K562 (cell line): ENCODE measurements at regions not wholly inside any gene's neighbourhood (a gene's known extent, or its start where the extent isn't known, plus 50 kb on each side); places are given as distances from the start of the nearest gene placed in this dataset.

ENCODE experiments used
- ATAC-seq: fragments of 200-7000 bp; cut with Tn5 transposase; 3 replicates; pipeline ENCODE4 v1.9.1; 2020; ENCODE audit warnings: moderate library complexity
- BruUV-seq: library from RNA; stranded (reverse); fragments of 400-500 nt; replicated peaks from 2 replicates; lab custom pipeline; 2021; lab: Mats Ljungman, UMichigan
- CTCF ChIA-PET: fragments of 300-600 bp; formaldehyde crosslinking; extraction: SDS; loops from one replicate; lab custom pipeline; 2021; ENCODE audit warnings: low intra/inter-chr PET ratio; lab: Yijun Ruan, JAX
- POLR2A ChIA-PET: fragments of 300-600, 350-650 bp; sonication (Branson Sonifier 250); formaldehyde crosslinking; extraction: SDS; loops from one replicate; lab custom pipeline; 2021; ENCODE audit warnings: antibody characterized with exemption, inconsistent platforms; lab: Yijun Ruan, JAX
- DNase-seq, 4 experiments: peaks; one replicate each; pipeline versions ENCODE4 v3.0.0 to v3.0.0-alpha.2; 2011 to 2018; ENCODE audit warnings: low spot score in 3 of 4, mixed read lengths in 3 of 4; ENCODE audit errors: extremely low read depth in 1 of 4
- FAIRE-seq: peaks from 2 replicates; lab custom pipeline; 2011; peaks lifted over from hg19 to GRCh38; lab: Jason Lieb, UNC
- H2AFZ ChIP-seq: 2 replicates; pipeline ENCODE4 v1.6.0; 2011; ENCODE audit warnings: low read depth, low read length, control low read depth, inconsistent platforms
- H3K27ac ChIP-seq: fragments of 200-600 bp; 3 replicates; pipeline ENCODE4 v1.8.0; 2011; ENCODE audit warnings: low read depth, mild to moderate bottlenecking, control low read depth, inconsistent platforms, low read length, moderate library complexity, mixed read lengths; ENCODE audit errors: extremely low read depth
- H3K27me3 ChIP-seq, 2 experiments: fragments of 300-600 bp in 1 of 2; 2 replicates in 1 of 2; 3 replicates in 1 of 2; pipeline versions ENCODE4 v1.6.0 to v1.8.0; 2011; ENCODE audit warnings: inconsistent platforms in 2 of 2, low read length in 2 of 2, mild to moderate bottlenecking in 1 of 2, mixed read lengths in 1 of 2, moderate library complexity in 1 of 2; ENCODE audit not compliant: control insufficient read depth in 2 of 2, insufficient read depth in 2 of 2
- H3K36me3 ChIP-seq: fragments of 300-600 bp; 3 replicates; pipeline ENCODE4 v1.8.0; 2011; ENCODE audit warnings: mild to moderate bottlenecking, low read length, inconsistent platforms; ENCODE audit not compliant: control insufficient read depth, insufficient read depth
- H3K4me1 ChIP-seq, 2 experiments: fragments of 200-600 bp in 1 of 2; replicated peaks in 1 of 2; 2 replicates in 1 of 2; 3 replicates in 1 of 2; pipeline versions ENCODE4 v1.5.1 to v1.8.0; 2011; ENCODE audit warnings: inconsistent platforms in 2 of 2, low read length in 2 of 2, mild to moderate bottlenecking in 1 of 2, mixed read lengths in 1 of 2, moderate library complexity in 1 of 2; ENCODE audit not compliant: control insufficient read depth in 2 of 2, insufficient read depth in 2 of 2
- H3K4me2 ChIP-seq: 2 replicates; pipeline ENCODE4 v1.6.1; 2011; ENCODE audit warnings: low read length, control low read depth, inconsistent platforms, mixed read lengths; ENCODE audit not compliant: insufficient read depth
- H3K4me3 ChIP-seq: fragments of 200-600 bp; sonication (generic), shearing (Covaris generic); 2 replicates; pipeline ENCODE4 v1.5.1; 2016; ENCODE audit warnings: control low read depth, inconsistent platforms
- H3K79me2 ChIP-seq: fragments of 200-600 bp; 3 replicates; pipeline ENCODE4 v1.8.0; 2011; ENCODE audit warnings: low read length, inconsistent platforms; ENCODE audit not compliant: control insufficient read depth, insufficient read depth
- H3K9ac ChIP-seq, 2 experiments: 2 replicates each; pipeline versions ENCODE4 v1.6.0 to v1.6.1; 2011; ENCODE audit warnings: low read depth in 2 of 2, low read length in 2 of 2, control low read depth in 1 of 2, inconsistent platforms in 1 of 2, mild to moderate bottlenecking in 1 of 2, mixed read lengths in 1 of 2; ENCODE audit not compliant: insufficient read depth in 1 of 2
- H3K9me1 ChIP-seq: one replicate; pipeline ENCODE4 v1.6.0; 2011; ENCODE audit warnings: inconsistent platforms, mild to moderate bottlenecking, low read length, moderate library complexity; ENCODE audit not compliant: control insufficient read depth, insufficient read depth
- H3K9me3 ChIP-seq: replicated peaks from 2 replicates; pipeline ENCODE4 v1.5.1; 2011; ENCODE audit warnings: low read depth, low read length, inconsistent platforms; ENCODE audit not compliant: control insufficient read depth, insufficient read depth
- H4K20me1 ChIP-seq: replicated peaks from 2 replicates; pipeline ENCODE4 v1.6.1; 2011; ENCODE audit warnings: low read length, inconsistent platforms, mixed read lengths; ENCODE audit not compliant: control insufficient read depth, insufficient read depth
- POLR2A ChIP-seq: fragments of 450-650 bp; conservative IDR thresholded peaks from 2 replicates; pipeline ENCODE4 v1.6.1; 2016
- RFX1 ChIP-seq: fragments of 450-650 bp; IDR thresholded peaks from 2 replicates; pipeline ENCODE4 v1.6.1; 2016; ENCODE audit warnings: mild to moderate bottlenecking, moderate library complexity
- WHSC1 ChIP-seq: IDR thresholded peaks from one replicate; pipeline ENCODE4 v1.6.1; 2012; ENCODE audit warnings: low read length, control low read depth, inconsistent platforms
- ZNF175 ChIP-seq: fragments of 200-800 bp; sonication (Bioruptor generic); IDR thresholded peaks from 2 replicates; pipeline ENCODE4 v1.6.1; 2016; ENCODE audit warnings: low read depth, mild to moderate bottlenecking, missing genetic modification characterization, missing compliant biosample characterization
- WGBS: fragments of 100-300 bp; shearing (Covaris generic); methylation state at CpG from one replicate; pipeline ENCODE4 v1.1.6; 2016; ENCODE audit warnings: low coverage, mixed read lengths; ENCODE audit not compliant: insufficient coverage; ENCODE audit errors: missing lambda C conversion rate; 5-methylcytosine and 5-hydroxymethylcytosine counted together
- in situ Hi-C: fragments of 300-500 bp; cut with MboI; formaldehyde crosslinking; loops from 4 replicates; pipeline ENCODE4 v1.15.0; 2018; ENCODE audit warnings: inconsistent platforms, mixed read lengths
- intact Hi-C: fragments of 100-400 bp; cut with micrococcal nuclease; formaldehyde crosslinking; loops from 2 replicates; pipeline ENCODE4 v1.14.2; 2022
- TF ChIP-seq, protein P1 (sequence below): fragments of 250-450 bp; sonication (Bioruptor Pico); IDR thresholded peaks from 2 replicates; pipeline ENCODE4 v1.8.0; 2022; ENCODE audit warnings: inconsistent platforms, mild to moderate bottlenecking, moderate library complexity, borderline replicate concordance
- TF ChIP-seq, protein P2 (sequence below): fragments of 450-650 bp; IDR thresholded peaks from 2 replicates; pipeline ENCODE4 v1.6.1; 2016; ENCODE audit warnings: missing biosample characterization, missing genetic modification characterization

GRCh38 chr7:82665966-82666507 lies 222.5 kb upstream of the CACNA2D1 start:
- no peak for DNase-seq
- ChIA-PET CTCF (no interaction called here), POLR2A (no interaction called here)
- no peak overlapping the region for H3K4me3 ChIP-seq
- intact Hi-C loops (no loop called here), in situ Hi-C loops (no loop called here)
- H3K79me2 ChIP-seq = no peaks in the 10 kb centered on the region
- H2AFZ ChIP-seq = no peak overlapping the region
- WGBS = 0% methylated on average over 5 of the region's 5 CpGs
- BruUV-seq = no TSS peak
- no peaks in the 10 kb centered on the region for H4K20me1 ChIP-seq
- H3K27me3 ChIP-seq = no peaks in the 10 kb centered on the region
- no peaks in the 10 kb centered on the region for H3K9me1 ChIP-seq
- H3K36me3 ChIP-seq = no peaks in the 10 kb centered on the region
- no peaks in the 10 kb centered on the region for H3K4me1 ChIP-seq
- H3K4me2 ChIP-seq = no peak overlapping the region
- H3K9ac ChIP-seq = no peak overlapping the region
- H3K27ac ChIP-seq = no peak overlapping the region
- TF ChIP-seq POLR2A (no peak), ZNF175 (CRISPR knock-in tag) (no peak), WHSC1 (no peak), RFX1 (no peak)
- TF ChIP-seq, protein P1, sequence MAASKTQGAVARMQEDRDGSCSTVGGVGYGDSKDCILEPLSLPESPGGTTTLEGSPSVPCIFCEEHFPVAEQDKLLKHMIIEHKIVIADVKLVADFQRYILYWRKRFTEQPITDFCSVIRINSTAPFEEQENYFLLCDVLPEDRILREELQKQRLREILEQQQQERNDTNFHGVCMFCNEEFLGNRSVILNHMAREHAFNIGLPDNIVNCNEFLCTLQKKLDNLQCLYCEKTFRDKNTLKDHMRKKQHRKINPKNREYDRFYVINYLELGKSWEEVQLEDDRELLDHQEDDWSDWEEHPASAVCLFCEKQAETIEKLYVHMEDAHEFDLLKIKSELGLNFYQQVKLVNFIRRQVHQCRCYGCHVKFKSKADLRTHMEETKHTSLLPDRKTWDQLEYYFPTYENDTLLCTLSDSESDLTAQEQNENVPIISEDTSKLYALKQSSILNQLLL = no peak
- TF ChIP-seq, protein P2, sequence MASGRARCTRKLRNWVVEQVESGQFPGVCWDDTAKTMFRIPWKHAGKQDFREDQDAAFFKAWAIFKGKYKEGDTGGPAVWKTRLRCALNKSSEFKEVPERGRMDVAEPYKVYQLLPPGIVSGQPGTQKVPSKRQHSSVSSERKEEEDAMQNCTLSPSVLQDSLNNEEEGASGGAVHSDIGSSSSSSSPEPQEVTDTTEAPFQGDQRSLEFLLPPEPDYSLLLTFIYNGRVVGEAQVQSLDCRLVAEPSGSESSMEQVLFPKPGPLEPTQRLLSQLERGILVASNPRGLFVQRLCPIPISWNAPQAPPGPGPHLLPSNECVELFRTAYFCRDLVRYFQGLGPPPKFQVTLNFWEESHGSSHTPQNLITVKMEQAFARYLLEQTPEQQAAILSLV (tag) = no peak
- no peak for FAIRE-seq
- ATAC-seq = no peak
- H3K9me3 ChIP-seq = 0 out of 2 replicates have a peak, but pooled peaks cover under 1% of the 10 kb centered on the region
